ENCODE measurements at regions not wholly inside any gene's neighbourhood (a gene's known extent, or its start where the extent isn't known, plus 50 kb on each side); places are given as distances from the start of the nearest gene placed in this dataset.

DNA sequence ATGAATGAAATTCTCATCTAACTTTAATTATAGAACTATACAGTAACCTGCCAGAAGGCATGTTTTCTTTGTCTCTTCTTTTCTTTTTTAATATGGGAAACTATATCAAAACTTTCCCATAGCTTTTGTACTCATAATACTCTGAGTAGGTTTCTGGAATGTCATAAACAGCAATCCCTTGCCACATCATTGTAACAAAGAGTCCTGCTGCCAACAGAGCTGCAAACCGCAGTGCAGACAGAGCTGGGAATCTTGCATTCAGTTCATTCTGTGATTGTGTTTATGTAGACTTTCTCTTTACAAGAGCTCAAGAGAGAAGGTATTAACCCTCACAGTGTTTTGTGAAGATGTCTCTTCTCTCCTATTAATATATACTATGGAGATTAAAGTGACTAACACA is 304.4 kb upstream of the SLIT2 start:
- no peak for TF ChIP-seq NR2F1 (CRISPR knock-in tag; IDR thresholded peaks at IDR 0.05)
- no peak for TF ChIP-seq TARDBP (CRISPR knock-in tag; IDR thresholded peaks at IDR 0.05)
- TF ChIP-seq POLR2A (IDR thresholded peaks at IDR 0.05; ENCODE audit: insufficient read depth in 1 of 2, low read depth in 2 of 2, low read length in 2 of 2): no peak
- TF ChIP-seq HOXA7 (CRISPR knock-in tag; IDR thresholded peaks at IDR 0.05): no peak
- TF ChIP-seq, protein P1, sequence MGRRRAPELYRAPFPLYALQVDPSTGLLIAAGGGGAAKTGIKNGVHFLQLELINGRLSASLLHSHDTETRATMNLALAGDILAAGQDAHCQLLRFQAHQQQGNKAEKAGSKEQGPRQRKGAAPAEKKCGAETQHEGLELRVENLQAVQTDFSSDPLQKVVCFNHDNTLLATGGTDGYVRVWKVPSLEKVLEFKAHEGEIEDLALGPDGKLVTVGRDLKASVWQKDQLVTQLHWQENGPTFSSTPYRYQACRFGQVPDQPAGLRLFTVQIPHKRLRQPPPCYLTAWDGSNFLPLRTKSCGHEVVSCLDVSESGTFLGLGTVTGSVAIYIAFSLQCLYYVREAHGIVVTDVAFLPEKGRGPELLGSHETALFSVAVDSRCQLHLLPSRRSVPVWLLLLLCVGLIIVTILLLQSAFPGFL (CRISPR knock-in tag; IDR thresholded peaks at IDR 0.05): no peak
- TF ChIP-seq ZZZ3 (CRISPR knock-in tag; IDR thresholded peaks at IDR 0.05; ENCODE audit: borderline replicate concordance): no peak
- no peak for TF ChIP-seq ZNF10 (CRISPR knock-in tag; IDR thresholded peaks at IDR 0.05; ENCODE audit: borderline replicate concordance, low read depth)
- no peak for TF ChIP-seq POLR2AphosphoS5 (IDR thresholded peaks at IDR 0.05; ENCODE audit: low read depth, low read length)
- TF ChIP-seq TAF1 (CRISPR knock-in tag; IDR thresholded peaks at IDR 0.05): no peak

Data from HepG2 (cell line).